ENCODE measurements at regions not wholly inside any gene's neighbourhood (a gene's known extent, or its start where the extent isn't known, plus 50 kb on each side); places are given as distances from the start of the nearest gene placed in this dataset.
A peak's percentile ranks its signal among the peaks of the same experiment; 100 is the strongest.

DNA sequence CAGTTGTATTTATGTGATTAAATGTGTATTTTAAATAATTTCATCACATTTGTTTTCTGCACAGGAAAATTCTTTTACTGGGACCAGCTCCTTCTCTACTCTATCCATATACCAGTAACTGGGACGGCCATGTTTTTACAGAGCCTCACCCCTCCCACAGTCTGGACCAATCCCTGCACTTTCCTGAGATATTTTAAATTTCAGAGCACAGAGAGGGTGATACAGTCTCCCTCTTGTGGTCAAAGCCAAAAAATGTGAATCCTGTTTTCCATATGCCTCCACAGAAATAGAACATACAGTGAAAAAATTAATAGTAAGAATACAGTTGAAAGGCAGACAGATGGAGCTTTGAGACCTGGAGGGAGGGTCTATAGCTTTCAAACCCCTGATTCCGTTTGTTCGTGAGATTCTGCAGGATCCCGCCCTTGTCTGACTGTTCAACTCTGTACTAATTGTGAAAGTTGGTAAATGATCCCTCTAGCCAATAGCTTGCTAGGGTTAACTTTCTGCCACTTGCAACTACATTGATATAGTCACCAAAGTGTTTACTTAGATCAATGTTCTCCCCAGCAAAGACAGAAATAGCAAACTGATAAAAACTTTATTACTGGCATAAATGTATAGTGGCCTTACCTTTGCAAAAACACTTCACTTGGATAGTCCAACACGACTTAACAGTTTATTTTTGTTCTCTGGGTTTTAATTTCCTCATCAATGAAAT, 172.2 kb downstream of the PPARGC1A start:
- 79 to 85% methylated on average over 5 of the region's 5 CpGs for WGBS, 2 donors
- Histone ChIP-seq H3K4me1 (no peaks in the 10 kb centered on the region), H3K4me3 (no peak overlapping the region), H3K9me3 (no peaks in the 10 kb centered on the region), H3K36me3 (no peaks in the 10 kb centered on the region), H3K27me3 (no peaks in the 10 kb centered on the region), H3K27ac (no peak overlapping the region)
- TF ChIP-seq POLR2AphosphoS5 (IDR thresholded peaks at IDR 0.05) (no peak), EP300 (IDR thresholded peaks at IDR 0.05) (no peak), POLR2A (IDR thresholded peaks at IDR 0.05) (no peak)
- TF ChIP-seq, protein P1, sequence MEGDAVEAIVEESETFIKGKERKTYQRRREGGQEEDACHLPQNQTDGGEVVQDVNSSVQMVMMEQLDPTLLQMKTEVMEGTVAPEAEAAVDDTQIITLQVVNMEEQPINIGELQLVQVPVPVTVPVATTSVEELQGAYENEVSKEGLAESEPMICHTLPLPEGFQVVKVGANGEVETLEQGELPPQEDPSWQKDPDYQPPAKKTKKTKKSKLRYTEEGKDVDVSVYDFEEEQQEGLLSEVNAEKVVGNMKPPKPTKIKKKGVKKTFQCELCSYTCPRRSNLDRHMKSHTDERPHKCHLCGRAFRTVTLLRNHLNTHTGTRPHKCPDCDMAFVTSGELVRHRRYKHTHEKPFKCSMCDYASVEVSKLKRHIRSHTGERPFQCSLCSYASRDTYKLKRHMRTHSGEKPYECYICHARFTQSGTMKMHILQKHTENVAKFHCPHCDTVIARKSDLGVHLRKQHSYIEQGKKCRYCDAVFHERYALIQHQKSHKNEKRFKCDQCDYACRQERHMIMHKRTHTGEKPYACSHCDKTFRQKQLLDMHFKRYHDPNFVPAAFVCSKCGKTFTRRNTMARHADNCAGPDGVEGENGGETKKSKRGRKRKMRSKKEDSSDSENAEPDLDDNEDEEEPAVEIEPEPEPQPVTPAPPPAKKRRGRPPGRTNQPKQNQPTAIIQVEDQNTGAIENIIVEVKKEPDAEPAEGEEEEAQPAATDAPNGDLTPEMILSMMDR (IDR thresholded peaks at IDR 0.05) = peak in 1 of 6 experiments; percentile 8
- DNase-seq (no peak), ATAC-seq (ENCODE audit: low FRiP score in 2 of 2) (peak in 1 of 2 donors; percentile 28)

DNA sequence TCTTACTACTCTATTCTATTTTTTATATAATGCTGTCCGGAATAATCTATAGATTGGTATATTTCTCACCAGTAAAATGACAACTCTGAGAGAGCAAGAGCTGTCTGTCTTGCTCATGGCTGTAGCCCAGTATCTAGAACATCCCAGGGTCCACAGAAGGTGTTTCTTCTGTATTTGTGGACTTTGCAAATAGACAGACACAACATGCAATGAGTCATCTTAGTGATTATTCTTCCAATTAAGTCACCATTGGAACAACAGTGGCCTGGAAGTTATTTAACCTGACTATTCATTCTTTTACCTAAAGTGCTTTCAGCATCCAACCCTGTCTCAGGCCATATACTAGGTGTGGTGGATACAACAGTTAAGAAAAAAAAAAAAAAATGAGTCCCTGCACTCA, 179.5 kb downstream of the PPARGC1A start:
- no peak overlapping the region for H3K27ac ChIP-seq
- no peak for ATAC-seq (ENCODE audit: low FRiP score in 2 of 2)
- WGBS, 2 donors = 90 to 93% methylated on average over 1 of the region's 1 CpG
- DNase-seq = no peak
- no peak overlapping the region for H3K4me3 ChIP-seq
- no peaks in the 10 kb centered on the region for H3K27me3 ChIP-seq
- no peaks in the 10 kb centered on the region for H3K36me3 ChIP-seq
- TF ChIP-seq EP300 (IDR thresholded peaks at IDR 0.05) (no peak), POLR2A (IDR thresholded peaks at IDR 0.05) (no peak), POLR2AphosphoS5 (IDR thresholded peaks at IDR 0.05) (no peak)
- TF ChIP-seq, protein P1 (IDR thresholded peaks at IDR 0.05) = no peak
- H3K9me3 ChIP-seq = no peaks in the 10 kb centered on the region
- H3K4me1 ChIP-seq = no peaks in the 10 kb centered on the region

DNA sequence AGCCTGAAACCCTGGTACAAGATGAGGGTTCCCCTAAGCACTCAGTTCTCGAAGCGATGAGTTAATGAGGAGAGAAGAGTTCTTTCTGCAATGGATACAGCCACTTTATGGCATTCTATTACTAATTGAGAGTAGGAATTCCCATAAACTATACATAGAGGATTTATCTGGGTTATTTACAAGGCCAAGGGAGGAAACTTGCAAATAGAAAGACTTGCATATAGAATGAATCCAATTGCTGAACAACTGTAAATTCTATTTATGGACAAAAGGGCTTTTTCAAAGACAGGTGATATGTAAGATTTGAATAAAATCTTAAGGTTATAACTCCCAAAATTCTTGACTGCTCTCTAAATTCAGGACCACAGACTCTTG, 182.2 kb downstream of the PPARGC1A start:
- Histone ChIP-seq H3K4me3 (no peak overlapping the region), H3K27ac (no peak overlapping the region), H3K36me3 (no peaks in the 10 kb centered on the region), H3K9me3 (no peaks in the 10 kb centered on the region), H3K27me3 (no peaks in the 10 kb centered on the region), H3K4me1 (no peaks in the 10 kb centered on the region)
- WGBS, 2 donors = 90 to 95% methylated on average over 2 of the region's 2 CpGs
- TF ChIP-seq POLR2AphosphoS5 (IDR thresholded peaks at IDR 0.05) = no peak
- no peak for TF ChIP-seq POLR2A (IDR thresholded peaks at IDR 0.05)
- TF ChIP-seq, protein P1 (IDR thresholded peaks at IDR 0.05) = no peak
- TF ChIP-seq EP300 (IDR thresholded peaks at IDR 0.05) = no peak
- no peak for ATAC-seq (ENCODE audit: low FRiP score in 2 of 2)
- no peak for DNase-seq

DNA sequence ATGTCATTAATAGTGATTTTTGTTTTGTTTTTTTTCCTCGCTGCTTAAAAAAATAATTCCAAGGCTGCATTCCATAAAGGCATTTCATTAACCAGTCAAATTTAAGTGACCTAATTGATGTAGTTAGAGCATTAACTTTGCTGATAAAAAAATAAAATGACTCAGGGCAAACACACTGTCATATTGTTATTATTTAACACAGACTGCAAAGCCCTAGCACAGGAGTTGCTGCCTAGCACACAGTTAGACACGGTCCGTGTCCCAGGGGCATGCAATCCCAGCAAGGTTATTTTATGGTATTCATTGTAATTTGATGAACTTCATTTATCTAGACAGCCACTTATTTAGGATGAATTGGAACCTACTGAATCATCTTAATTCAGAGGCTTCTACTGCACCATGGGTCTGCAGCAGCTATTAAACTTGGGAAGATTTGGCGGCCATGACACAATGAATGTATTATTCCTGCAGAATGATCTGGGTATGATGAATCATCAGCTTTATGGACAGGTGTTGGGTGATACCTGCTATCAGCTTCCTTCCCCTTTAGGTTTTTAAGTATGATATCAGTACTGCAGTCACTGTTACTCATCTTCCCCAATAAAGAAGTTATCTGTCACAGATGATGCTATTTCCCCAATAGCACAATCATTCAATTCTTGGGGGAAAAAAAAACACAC, 182.7 kb downstream of the PPARGC1A start:
- Histone ChIP-seq H3K27ac (no peak overlapping the region), H3K4me1 (no peaks in the 10 kb centered on the region), H3K27me3 (no peaks in the 10 kb centered on the region), H3K4me3 (no peak overlapping the region), H3K9me3 (no peaks in the 10 kb centered on the region), H3K36me3 (no peaks in the 10 kb centered on the region)
- no peak for DNase-seq
- WGBS, 2 donors = 90% methylated on average over 4 of the region's 4 CpGs
- no peak for ATAC-seq (ENCODE audit: low FRiP score in 2 of 2)
- no peak for TF ChIP-seq POLR2AphosphoS5 (IDR thresholded peaks at IDR 0.05)
- no peak for TF ChIP-seq EP300 (IDR thresholded peaks at IDR 0.05)
- TF ChIP-seq POLR2A (IDR thresholded peaks at IDR 0.05) = no peak
- TF ChIP-seq, protein P1 (IDR thresholded peaks at IDR 0.05) = no peak
